ENCODE measurements at regions not wholly inside any gene's neighbourhood (a gene's known extent, or its start where the extent isn't known, plus 50 kb on each side); places are given as distances from the start of the nearest gene placed in this dataset.

- WGBS, 2 donors (ENCODE audit: low coverage in 1 of 2), result 67 to 83% methylated on average over 1 of the region's 1 CpG
- TF ChIP-seq POLR2AphosphoS5 (IDR thresholded peaks at IDR 0.05) (no peak), CTCF (IDR thresholded peaks at IDR 0.05) (no peak), POLR2A (IDR thresholded peaks at IDR 0.05) (no peak), EP300 (IDR thresholded peaks at IDR 0.05) (no peak)
- Histone ChIP-seq H3K4me3 (no peak overlapping the region), H3K36me3 (no peaks in the 10 kb centered on the region), H3K27me3 (no peaks in the 10 kb centered on the region), H3K27ac (no peak overlapping the region), H3K9me3 (no peaks in the 10 kb centered on the region), H3K4me1 (no peaks in the 10 kb centered on the region)
- ATAC-seq, result no peak
These were observed 312.9 kb upstream of the PRR16 start for GRCh38 chr5:120151181-120151580.

- Histone ChIP-seq H3K36me3 (no peaks in the 10 kb centered on the region), H3K9me3 (no peaks in the 10 kb centered on the region), H3K4me3 (no peak overlapping the region), H3K4me1 (peaks cover 0 to under 1% (median 0%) of the 10 kb centered on the region in 3 donors), H3K27me3 (no peaks in the 10 kb centered on the region), H3K27ac (no peak overlapping the region)
- 71 to 100% methylated on average over 1 of the region's 1 CpG for WGBS, 2 donors (ENCODE audit: low coverage in 1 of 2)
- TF ChIP-seq CTCF (IDR thresholded peaks at IDR 0.05), result no peak
- TF ChIP-seq POLR2AphosphoS5 (IDR thresholded peaks at IDR 0.05), result no peak
- TF ChIP-seq EP300 (IDR thresholded peaks at IDR 0.05), result no peak
- ATAC-seq, result no peak
These were observed 312.3 kb upstream of the PRR16 start for GRCh38 chr5:120151825-120152224.

GRCh38 chr5:120152472-120152871, 311.6 kb upstream of the PRR16 start:
- no peak for TF ChIP-seq POLR2AphosphoS5 (IDR thresholded peaks at IDR 0.05)
- Histone ChIP-seq H3K9me3 (no peaks in the 10 kb centered on the region), H3K4me3 (no peak overlapping the region), H3K4me1 (peaks cover 0 to 7% (median 0%) of the 10 kb centered on the region in 3 donors), H3K27ac (no peak overlapping the region), H3K27me3 (no peaks in the 10 kb centered on the region), H3K36me3 (no peaks in the 10 kb centered on the region)
- ATAC-seq, result no peak
- 55 to 70% methylated on average over 2 of the region's 2 CpGs for WGBS, 2 donors (ENCODE audit: low coverage in 1 of 2)

- WGBS, 2 donors (ENCODE audit: low coverage in 1 of 2), result 46 to 51% methylated on average over 4 of the region's 4 CpGs
- no peak for ATAC-seq
These were observed 311.2 kb upstream of the PRR16 start for GRCh38 chr5:120152931-120153330.

GRCh38 chr5:120153551-120153950, 310.5 kb upstream of the PRR16 start:
- Histone ChIP-seq H3K4me3 (no peak overlapping the region), H3K36me3 (no peaks in the 10 kb centered on the region), H3K4me1 (peaks cover 0 to 8% (median 0%) of the 10 kb centered on the region in 3 donors), H3K27ac (no peak overlapping the region), H3K27me3 (no peaks in the 10 kb centered on the region), H3K9me3 (no peaks in the 10 kb centered on the region)
- WGBS, 2 donors (ENCODE audit: low coverage in 1 of 2), result 37 to 50% methylated on average over 2 of the region's 2 CpGs
- no peak for ATAC-seq
- TF ChIP-seq EP300 (IDR thresholded peaks at IDR 0.05) (no peak), POLR2AphosphoS5 (IDR thresholded peaks at IDR 0.05) (no peak), POLR2A (IDR thresholded peaks at IDR 0.05) (no peak), CTCF (IDR thresholded peaks at IDR 0.05) (no peak)

More at GRCh38 chr5:120152931-120153330, 311.2 kb upstream of the PRR16 start:
- Histone ChIP-seq H3K4me1 (peaks cover 0 to 8% (median 0%) of the 10 kb centered on the region in 3 donors), H3K27ac (no peak overlapping the region), H3K9me3 (no peaks in the 10 kb centered on the region), H3K4me3 (no peak overlapping the region), H3K27me3 (no peaks in the 10 kb centered on the region), H3K36me3 (no peaks in the 10 kb centered on the region)
- TF ChIP-seq POLR2A (IDR thresholded peaks at IDR 0.05), result no peak
- TF ChIP-seq POLR2AphosphoS5 (IDR thresholded peaks at IDR 0.05), result no peak
- TF ChIP-seq EP300 (IDR thresholded peaks at IDR 0.05), result no peak
- no peak for TF ChIP-seq CTCF (IDR thresholded peaks at IDR 0.05)
